ENCODE measurements at regions not wholly inside any gene's neighbourhood (a gene's known extent, or its start where the extent isn't known, plus 50 kb on each side); places are given as distances from the start of the nearest gene placed in this dataset.
"Not testable (repeated sequence)": the region's sequence is repeated elsewhere in the genome, so short reads cannot be mapped to it uniquely, and the experiment has no call there.

GRCh38 chr4:54589586-54589985 lies 68.2 kb upstream of the KIT start:
- no peaks in the 10 kb centered on the region for H3K36me3 Mint-ChIP-seq
- no peak for TF ChIP-seq EZH2 (IDR thresholded peaks at IDR 0.05)
- no peak for TF ChIP-seq CTCF (IDR thresholded peaks at IDR 0.05)
- no peak for TF ChIP-seq EZH2phosphoT487 (IDR thresholded peaks at IDR 0.05)

GRCh38 chr4:54593795-54594322 lies 63.9 kb upstream of the KIT start:
- no peak for DNase-seq (ENCODE audit: low spot score)
- Mint-ChIP-seq H3K36me3 (no peaks in the 10 kb centered on the region), H3K4me1 (peaks cover 19% of the 10 kb centered on the region), H3K9me3 (no peaks in the 10 kb centered on the region), H3K27ac (peak overlapping the region; percentile 19), H3K4me3 (no peak overlapping the region), H3K27me3 (ENCODE audit: insufficient read depth, low read depth) (no peaks in the 10 kb centered on the region)
- Histone ChIP-seq H3K27me3 (no peaks in the 10 kb centered on the region), H4K20me1 (ENCODE audit: low read depth) (no peaks in the 10 kb centered on the region), H3K36me3 (no peaks in the 10 kb centered on the region), H3K27ac (no peak overlapping the region), H3K9ac (no peak overlapping the region), H3K9me3 (ENCODE audit: low read depth) (no peaks in the 10 kb centered on the region), H3K4me1 (no peaks in the 10 kb centered on the region), H3K79me2 (ENCODE audit: low read depth) (no peaks in the 10 kb centered on the region), H3K4me3 (no peak overlapping the region), H3F3A (ENCODE audit: low read depth) (no peaks in the 10 kb centered on the region), H2AFZ (replicated peaks) (no peak overlapping the region), H3K4me2 (no peak overlapping the region)
- TF ChIP-seq EZH2phosphoT487 (IDR thresholded peaks at IDR 0.05) = no peak
- TF ChIP-seq CTCF (IDR thresholded peaks at IDR 0.05) = no peak
- TF ChIP-seq EZH2 (IDR thresholded peaks at IDR 0.05) = no peak

More at GRCh38 chr4:54589586-54589985, 68.2 kb upstream of the KIT start:
- Mint-ChIP-seq H3K4me3 (no peak overlapping the region), H3K27me3 (ENCODE audit: insufficient read depth, low read depth) (peaks cover 2% of the 10 kb centered on the region), H3K27ac (no peak overlapping the region), H3K9me3 (no peaks in the 10 kb centered on the region), H3K4me1 (peaks cover 26% of the 10 kb centered on the region)
- Histone ChIP-seq H3F3A (ENCODE audit: low read depth) (no peaks in the 10 kb centered on the region), H3K27me3 (no peaks in the 10 kb centered on the region), H3K27ac (no peak overlapping the region), H3K4me2 (no peak overlapping the region), H3K9ac (no peak overlapping the region), H3K4me3 (no peak overlapping the region), H2AFZ (replicated peaks) (no peak overlapping the region), H3K79me2 (ENCODE audit: low read depth) (no peaks in the 10 kb centered on the region), H3K9me3 (ENCODE audit: low read depth) (no peaks in the 10 kb centered on the region), H3K4me1 (no peaks in the 10 kb centered on the region), H4K20me1 (ENCODE audit: low read depth) (no peaks in the 10 kb centered on the region), H3K36me3 (no peaks in the 10 kb centered on the region)
- no peak for DNase-seq (ENCODE audit: low spot score)

- H3K4me3 Mint-ChIP-seq = no peak overlapping the region
- no peak overlapping the region for H2AFZ ChIP-seq (replicated peaks)
- TF ChIP-seq EZH2phosphoT487 (IDR thresholded peaks at IDR 0.05) (no peak), EZH2 (IDR thresholded peaks at IDR 0.05) (no peak), CTCF (IDR thresholded peaks at IDR 0.05) (no peak)
- H3F3A ChIP-seq (ENCODE audit: low read depth) = no peaks in the 10 kb centered on the region
- no peaks in the 10 kb centered on the region for H3K9me3 ChIP-seq (ENCODE audit: low read depth)
- no peak overlapping the region for H3K4me3 ChIP-seq
- H3K27ac Mint-ChIP-seq = no peak overlapping the region
- no peak overlapping the region for H3K4me2 ChIP-seq
- no peaks in the 10 kb centered on the region for H3K27me3 Mint-ChIP-seq (ENCODE audit: insufficient read depth, low read depth)
- H4K20me1 ChIP-seq (ENCODE audit: low read depth) = no peaks in the 10 kb centered on the region
- H3K27ac ChIP-seq = no peak overlapping the region
- DNase-seq (ENCODE audit: low spot score) = no peak
- H3K4me1 Mint-ChIP-seq = peaks cover 12% of the 10 kb centered on the region
- H3K4me1 ChIP-seq = no peaks in the 10 kb centered on the region
- H3K79me2 ChIP-seq (ENCODE audit: low read depth) = no peaks in the 10 kb centered on the region
- H3K9me3 Mint-ChIP-seq = no peaks in the 10 kb centered on the region
- no peaks in the 10 kb centered on the region for H3K36me3 Mint-ChIP-seq
- H3K27me3 ChIP-seq = no peaks in the 10 kb centered on the region
- H3K9ac ChIP-seq = no peak overlapping the region
- H3K36me3 ChIP-seq = no peaks in the 10 kb centered on the region
These were observed 61.6 kb upstream of the KIT start for GRCh38 chr4:54596201-54596600.

GRCh38 chr4:54597678-54598077 lies 60.1 kb upstream of the KIT start:
- H3K36me3 ChIP-seq; H3K27me3 Mint-ChIP-seq (ENCODE audit: insufficient read depth, low read depth); H3K4me1 Mint-ChIP-seq; H3K27ac Mint-ChIP-seq; H3K27me3 ChIP-seq; DNase-seq (ENCODE audit: low spot score); H3K9me3 Mint-ChIP-seq; H3K4me3 ChIP-seq; H4K20me1 ChIP-seq (ENCODE audit: low read depth); H3K79me2 ChIP-seq (ENCODE audit: low read depth); H3F3A ChIP-seq (ENCODE audit: low read depth); H3K4me3 Mint-ChIP-seq; H3K27ac ChIP-seq; H3K36me3 Mint-ChIP-seq; H3K9me3 ChIP-seq (ENCODE audit: low read depth); H3K4me1 ChIP-seq; H3K4me2 ChIP-seq; H2AFZ ChIP-seq (replicated peaks); H3K9ac ChIP-seq: not testable (repeated sequence)

GRCh38 chr4:54602175-54602574 lies 55.6 kb upstream of the KIT start:
- H3K27me3 Mint-ChIP-seq (ENCODE audit: insufficient read depth, low read depth); H3K9ac ChIP-seq; H2AFZ ChIP-seq (replicated peaks); H3K9me3 ChIP-seq (ENCODE audit: low read depth); H3K27ac ChIP-seq; H3K36me3 Mint-ChIP-seq; DNase-seq (ENCODE audit: low spot score); H3K4me2 ChIP-seq; H3K4me3 Mint-ChIP-seq; H3F3A ChIP-seq (ENCODE audit: low read depth); H3K4me3 ChIP-seq; H3K9me3 Mint-ChIP-seq; H3K27me3 ChIP-seq; H3K27ac Mint-ChIP-seq; H3K79me2 ChIP-seq (ENCODE audit: low read depth); H3K36me3 ChIP-seq; H3K4me1 ChIP-seq; H4K20me1 ChIP-seq (ENCODE audit: low read depth); H3K4me1 Mint-ChIP-seq: not testable (repeated sequence)

Data from neural progenitor cell (in vitro differentiated cells).